Fibroblast of the conjunctiva (primary cell): ENCODE measurements at regions not wholly inside any gene's neighbourhood (a gene's known extent, or its start where the extent isn't known, plus 50 kb on each side); places are given as distances from the start of the nearest gene placed in this dataset.

Experiments used
- DNase-seq: peaks from one replicate; pipeline ENCODE4 v3.0.0-alpha.2; 2010; ENCODE audit warnings: low read depth

GRCh38 chr6:99219788-99220187 is 129.7 kb downstream of the FAXC start:
- DNase-seq = no peak

GRCh38 chr6:99216959-99217358 is 132.5 kb downstream of the FAXC start:
- no peak for DNase-seq

GRCh38 chr6:99195986-99196655 is 153.4 kb downstream of the FAXC start:
- no peak for DNase-seq

- no peak for DNase-seq
These were observed 156.9 kb downstream of the FAXC start for GRCh38 chr6:99192561-99192960.

GRCh38 chr6:99189823-99190721 is 159.4 kb downstream of the FAXC start:
- DNase-seq = no peak

GRCh38 chr6:99187429-99187828 is 162.0 kb downstream of the FAXC start:
- DNase-seq = no peak

GRCh38 chr6:99186417-99186816 is 163.1 kb downstream of the FAXC start:
- DNase-seq = no peak

GRCh38 chr6:99185525-99185924 is 163.9 kb downstream of the FAXC start:
- no peak for DNase-seq

- DNase-seq = no peak
These were observed 164.8 kb downstream of the FAXC start for GRCh38 chr6:99184696-99185095.

GRCh38 chr6:99183066-99183465 is 166.4 kb downstream of the FAXC start:
- DNase-seq = no peak

- no peak for DNase-seq
These were observed 168.3 kb downstream of the FAXC start for GRCh38 chr6:99181174-99181573.

- DNase-seq = no peak
These were observed 171.3 kb downstream of the FAXC start for GRCh38 chr6:99178168-99178567.

GRCh38 chr6:99177736-99178135 is 171.7 kb downstream of the FAXC start:
- DNase-seq = no peak

GRCh38 chr6:99165838-99166237 is 183.6 kb downstream of the FAXC start:
- no peak for DNase-seq

GRCh38 chr6:99152347-99152643 is 197.2 kb downstream of the FAXC start:
- DNase-seq = no peak

GRCh38 chr6:99151634-99152346 is 197.7 kb downstream of the FAXC start:
- DNase-seq = peak; percentile 1

GRCh38 chr6:99148761-99149160 is 200.7 kb downstream of the FAXC start:
- DNase-seq = no peak

- DNase-seq = no peak
These were observed 200.4 kb upstream of the FBXL4 start for GRCh38 chr6:99148111-99148510.

- DNase-seq = no peak
These were observed 199.5 kb upstream of the FBXL4 start for GRCh38 chr6:99147206-99147605.

GRCh38 chr6:99146711-99147110 is 199.0 kb upstream of the FBXL4 start:
- no peak for DNase-seq

GRCh38 chr6:99145738-99146137 is 198.0 kb upstream of the FBXL4 start:
- DNase-seq = no peak

GRCh38 chr6:99143108-99143861 is 195.5 kb upstream of the FBXL4 start:
- DNase-seq = no peak
